ENCODE measurements at regions not wholly inside any gene's neighbourhood (a gene's known extent, or its start where the extent isn't known, plus 50 kb on each side); places are given as distances from the start of the nearest gene placed in this dataset.

DNA sequence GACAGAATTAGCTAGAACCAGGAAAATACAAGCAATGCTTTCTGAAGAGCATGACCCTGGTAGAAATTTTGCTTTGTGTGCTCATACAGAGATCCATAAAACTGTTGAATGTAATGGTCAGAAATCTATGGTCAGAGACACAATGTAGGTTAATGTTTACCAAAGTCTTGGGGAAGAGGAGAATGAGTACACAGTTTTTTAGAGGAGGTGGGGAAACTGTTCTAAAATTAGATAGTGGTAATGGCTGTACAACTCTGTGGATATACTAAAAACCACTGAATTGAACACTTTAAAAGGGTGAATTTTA lies 109.5 kb upstream of the ARHGAP5 start:
- H3K27ac ChIP-seq: peak overlapping the region; percentile 79
- TF ChIP-seq, protein P1, sequence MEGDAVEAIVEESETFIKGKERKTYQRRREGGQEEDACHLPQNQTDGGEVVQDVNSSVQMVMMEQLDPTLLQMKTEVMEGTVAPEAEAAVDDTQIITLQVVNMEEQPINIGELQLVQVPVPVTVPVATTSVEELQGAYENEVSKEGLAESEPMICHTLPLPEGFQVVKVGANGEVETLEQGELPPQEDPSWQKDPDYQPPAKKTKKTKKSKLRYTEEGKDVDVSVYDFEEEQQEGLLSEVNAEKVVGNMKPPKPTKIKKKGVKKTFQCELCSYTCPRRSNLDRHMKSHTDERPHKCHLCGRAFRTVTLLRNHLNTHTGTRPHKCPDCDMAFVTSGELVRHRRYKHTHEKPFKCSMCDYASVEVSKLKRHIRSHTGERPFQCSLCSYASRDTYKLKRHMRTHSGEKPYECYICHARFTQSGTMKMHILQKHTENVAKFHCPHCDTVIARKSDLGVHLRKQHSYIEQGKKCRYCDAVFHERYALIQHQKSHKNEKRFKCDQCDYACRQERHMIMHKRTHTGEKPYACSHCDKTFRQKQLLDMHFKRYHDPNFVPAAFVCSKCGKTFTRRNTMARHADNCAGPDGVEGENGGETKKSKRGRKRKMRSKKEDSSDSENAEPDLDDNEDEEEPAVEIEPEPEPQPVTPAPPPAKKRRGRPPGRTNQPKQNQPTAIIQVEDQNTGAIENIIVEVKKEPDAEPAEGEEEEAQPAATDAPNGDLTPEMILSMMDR (IDR thresholded peaks at IDR 0.05; ENCODE audit: poor library complexity): no peak
- no peak for TF ChIP-seq EZH2phosphoT487 (IDR thresholded peaks at IDR 0.05; ENCODE audit: low read depth, severe bottlenecking, unreplicated experiment)
- TF ChIP-seq EZH2 (IDR thresholded peaks at IDR 0.05; ENCODE audit: borderline replicate concordance): no peak
- H3K4me2 ChIP-seq: peak overlapping the region; percentile 16

DNA sequence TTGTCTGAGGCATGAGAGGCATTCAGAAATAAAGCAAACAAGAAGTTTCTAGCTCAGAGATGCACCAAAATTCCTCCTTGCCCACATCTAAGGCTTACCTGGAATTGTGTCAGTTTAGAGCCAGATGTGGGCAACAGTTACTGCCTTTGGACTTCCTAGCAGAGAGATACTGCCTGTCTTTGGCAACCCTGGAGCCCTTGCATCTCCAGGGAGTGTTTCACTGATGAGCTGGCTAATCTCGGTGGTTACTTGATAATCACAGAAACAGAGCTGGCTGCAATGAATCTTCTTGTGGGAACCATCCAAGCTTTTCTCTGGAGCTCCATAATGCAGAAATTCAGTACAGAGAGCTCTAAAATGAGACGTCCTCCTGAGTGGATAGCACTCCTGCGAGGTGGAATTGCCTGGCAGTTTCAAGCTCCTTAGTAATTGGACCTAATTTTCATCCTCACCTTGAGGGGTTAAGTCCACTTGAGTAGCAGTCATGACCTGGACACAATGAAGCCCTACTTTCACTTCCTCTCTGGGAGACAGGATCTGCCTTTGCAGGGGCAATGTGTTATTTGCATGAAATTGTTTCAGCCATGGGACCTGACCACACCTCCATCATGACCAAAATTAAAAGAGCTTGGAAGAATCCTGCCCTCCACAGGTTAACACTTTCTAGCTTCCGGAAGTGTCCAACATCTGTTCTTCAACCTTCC lies 108.8 kb upstream of the ARHGAP5 start:
- no peaks in the 10 kb centered on the region for H3K36me3 ChIP-seq (replicated peaks; ENCODE audit: insufficient read depth, low read depth)
- no peaks in the 10 kb centered on the region for H3K9me2 ChIP-seq (replicated peaks; ENCODE audit: insufficient read depth)
- H3K79me2 ChIP-seq: no peaks in the 10 kb centered on the region
- no peaks in the 10 kb centered on the region for H3K9me3 ChIP-seq (ENCODE audit: low read depth)
- H3K4me2 ChIP-seq: peak overlapping the region; percentile 22
- no peak for TF ChIP-seq EZH2 (IDR thresholded peaks at IDR 0.05; ENCODE audit: borderline replicate concordance)
- TF ChIP-seq, protein P1 (IDR thresholded peaks at IDR 0.05; ENCODE audit: poor library complexity): no peak
- TF ChIP-seq EZH2phosphoT487 (IDR thresholded peaks at IDR 0.05; ENCODE audit: low read depth, severe bottlenecking, unreplicated experiment): no peak
- peak overlapping the region; percentile 79 for H3K27ac ChIP-seq
- H2AFZ ChIP-seq: no peak overlapping the region
- 64% methylated on average over 4 of the region's 4 CpGs for WGBS (ENCODE audit: low lambda C conversion rate, missing lambda C conversion rate)
- no peaks in the 10 kb centered on the region for H3K27me3 ChIP-seq
- peaks cover 50% of the 10 kb centered on the region for H3K4me1 ChIP-seq (ENCODE audit: insufficient read depth)
- DNase-seq (ENCODE audit: low spot score): peak; percentile 40
- no peaks in the 10 kb centered on the region for H4K20me1 ChIP-seq (ENCODE audit: insufficient read depth, poor library complexity, severe bottlenecking)
- no peak overlapping the region for H3K4me3 ChIP-seq

More for the DNA sequence above, 109.5 kb upstream of the ARHGAP5 start:
- Histone ChIP-seq H3K9me3 (ENCODE audit: low read depth) (no peaks in the 10 kb centered on the region), H3K27me3 (no peaks in the 10 kb centered on the region), H3K36me3 (replicated peaks; ENCODE audit: insufficient read depth, low read depth) (no peaks in the 10 kb centered on the region), H3K4me1 (ENCODE audit: insufficient read depth) (peaks cover 50% of the 10 kb centered on the region), H3K9me2 (replicated peaks; ENCODE audit: insufficient read depth) (no peaks in the 10 kb centered on the region), H3K79me2 (no peaks in the 10 kb centered on the region), H3K4me3 (no peak overlapping the region), H2AFZ (no peak overlapping the region), H4K20me1 (ENCODE audit: insufficient read depth, poor library complexity, severe bottlenecking) (no peaks in the 10 kb centered on the region)
- no peak for DNase-seq (ENCODE audit: low spot score)

DNA sequence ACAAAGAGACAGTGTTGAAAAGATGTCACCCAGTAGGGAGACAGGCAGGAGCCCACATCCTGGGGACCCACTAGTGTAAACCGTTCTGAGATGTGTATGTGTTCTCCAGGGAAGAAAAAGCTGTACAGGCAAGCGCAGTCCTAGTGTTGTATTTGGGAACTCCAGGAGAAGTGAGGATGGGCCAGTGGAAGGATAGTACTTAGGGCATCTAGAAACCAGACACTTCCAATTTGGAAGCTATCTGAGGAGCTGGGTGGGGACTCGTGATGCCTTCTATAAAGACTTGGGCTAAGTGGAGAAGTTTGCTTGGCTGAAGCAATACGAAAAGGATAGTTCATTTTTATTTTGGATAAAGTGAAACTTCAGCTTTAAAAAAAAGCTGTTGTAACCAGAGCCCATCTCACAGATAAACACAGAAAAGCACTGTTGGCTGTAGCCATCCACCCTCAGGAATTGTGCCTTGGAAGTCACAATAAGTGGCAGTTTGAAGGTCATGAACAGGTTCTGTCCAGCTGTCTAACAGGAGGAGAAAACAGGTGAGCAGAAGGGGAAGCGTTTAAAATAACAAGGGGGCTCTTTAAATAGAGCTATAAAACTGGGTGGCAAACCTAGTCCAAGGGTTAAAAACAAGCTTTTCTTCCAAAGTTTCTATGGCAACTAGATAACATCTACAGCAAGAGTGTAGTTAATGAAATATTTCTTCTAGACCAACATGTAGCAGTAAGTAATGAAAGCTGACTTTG lies 108.0 kb upstream of the ARHGAP5 start:
- H4K20me1 ChIP-seq (ENCODE audit: insufficient read depth, poor library complexity, severe bottlenecking): no peaks in the 10 kb centered on the region
- 68% methylated on average over 5 of the region's 5 CpGs for WGBS (ENCODE audit: low lambda C conversion rate, missing lambda C conversion rate)
- no peaks in the 10 kb centered on the region for H3K9me3 ChIP-seq (ENCODE audit: low read depth)
- no peak overlapping the region for H2AFZ ChIP-seq
- no peaks in the 10 kb centered on the region for H3K36me3 ChIP-seq (replicated peaks; ENCODE audit: insufficient read depth, low read depth)
- no peak overlapping the region for H3K4me3 ChIP-seq
- H3K27ac ChIP-seq: peak overlapping the region; percentile 79
- peak overlapping the region; percentile 22 for H3K4me2 ChIP-seq
- TF ChIP-seq EZH2 (IDR thresholded peaks at IDR 0.05; ENCODE audit: borderline replicate concordance) (no peak), EZH2phosphoT487 (IDR thresholded peaks at IDR 0.05; ENCODE audit: low read depth, severe bottlenecking, unreplicated experiment) (no peak)
- TF ChIP-seq, protein P1 (IDR thresholded peaks at IDR 0.05; ENCODE audit: poor library complexity): no peak
- H3K27me3 ChIP-seq: no peaks in the 10 kb centered on the region
- H3K9me2 ChIP-seq (replicated peaks; ENCODE audit: insufficient read depth): no peaks in the 10 kb centered on the region
- peak; percentile 38 for DNase-seq (ENCODE audit: low spot score)
- peaks cover 50% of the 10 kb centered on the region for H3K4me1 ChIP-seq (ENCODE audit: insufficient read depth)
- no peaks in the 10 kb centered on the region for H3K79me2 ChIP-seq
